D721Med (cell line): ENCODE measurements at regions not wholly inside any gene's neighbourhood (a gene's known extent, or its start where the extent isn't known, plus 50 kb on each side); places are given as distances from the start of the nearest gene placed in this dataset.

Source experiments
- DNase-seq: peaks from one replicate; pipeline ENCODE4 v3.0.0; 2011; ENCODE audit warnings: low spot score; ENCODE audit not compliant: insufficient read length
- FAIRE-seq: peaks from 2 replicates; lab custom pipeline; 2011; peaks lifted over from hg19 to GRCh38; lab: Jason Lieb, UNC
- TF ChIP-seq, protein P1 (sequence below): IDR thresholded peaks from 2 replicates; pipeline ENCODE4 v1.5.1; 2012; ENCODE audit warnings: mild to moderate bottlenecking, control low read depth; ENCODE audit not compliant: insufficient read depth; ENCODE audit errors: missing control alignments

DNA sequence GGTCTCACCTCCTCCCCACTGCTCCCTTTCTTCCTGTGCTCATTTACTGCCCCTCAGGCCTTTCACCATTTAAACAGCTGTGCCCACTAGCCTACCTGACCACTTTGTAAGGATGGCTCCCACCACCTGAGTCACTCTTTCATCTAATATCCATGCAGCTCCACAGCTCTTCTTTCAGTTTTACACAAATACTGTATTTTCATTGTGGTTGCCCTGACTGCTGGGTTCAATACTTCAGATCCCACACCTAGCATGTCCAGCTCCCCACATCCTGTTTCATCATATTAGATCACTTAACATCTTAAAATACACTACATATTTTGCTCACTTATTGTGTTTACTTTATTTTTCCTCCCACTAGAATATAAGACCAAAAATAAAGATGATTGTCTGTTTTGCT is 1110.6 kb downstream of the TSN start:
- DNase-seq (no peak), FAIRE-seq (no peak)
- TF ChIP-seq, protein P1, sequence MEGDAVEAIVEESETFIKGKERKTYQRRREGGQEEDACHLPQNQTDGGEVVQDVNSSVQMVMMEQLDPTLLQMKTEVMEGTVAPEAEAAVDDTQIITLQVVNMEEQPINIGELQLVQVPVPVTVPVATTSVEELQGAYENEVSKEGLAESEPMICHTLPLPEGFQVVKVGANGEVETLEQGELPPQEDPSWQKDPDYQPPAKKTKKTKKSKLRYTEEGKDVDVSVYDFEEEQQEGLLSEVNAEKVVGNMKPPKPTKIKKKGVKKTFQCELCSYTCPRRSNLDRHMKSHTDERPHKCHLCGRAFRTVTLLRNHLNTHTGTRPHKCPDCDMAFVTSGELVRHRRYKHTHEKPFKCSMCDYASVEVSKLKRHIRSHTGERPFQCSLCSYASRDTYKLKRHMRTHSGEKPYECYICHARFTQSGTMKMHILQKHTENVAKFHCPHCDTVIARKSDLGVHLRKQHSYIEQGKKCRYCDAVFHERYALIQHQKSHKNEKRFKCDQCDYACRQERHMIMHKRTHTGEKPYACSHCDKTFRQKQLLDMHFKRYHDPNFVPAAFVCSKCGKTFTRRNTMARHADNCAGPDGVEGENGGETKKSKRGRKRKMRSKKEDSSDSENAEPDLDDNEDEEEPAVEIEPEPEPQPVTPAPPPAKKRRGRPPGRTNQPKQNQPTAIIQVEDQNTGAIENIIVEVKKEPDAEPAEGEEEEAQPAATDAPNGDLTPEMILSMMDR, result no peak

DNA sequence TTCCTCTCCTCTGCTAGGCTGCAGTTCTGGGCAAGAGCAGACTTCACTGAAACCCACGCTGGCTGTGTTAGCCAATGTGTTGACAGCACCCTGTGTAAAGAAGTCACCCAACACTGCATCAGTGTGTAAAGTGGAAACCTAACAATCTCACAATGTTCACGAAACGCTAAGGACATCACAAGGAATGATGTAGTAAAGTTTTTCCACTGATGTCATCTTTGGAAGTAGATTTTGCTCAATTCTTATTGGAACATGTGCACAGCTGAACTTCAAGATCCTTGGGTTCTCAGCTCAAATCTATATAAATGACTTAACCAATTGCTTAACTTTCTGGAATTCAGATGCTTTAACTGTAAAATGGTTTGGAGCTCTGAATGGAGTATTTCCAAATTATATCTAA is 1112.5 kb downstream of the TSN start:
- FAIRE-seq (no peak), DNase-seq (no peak)
- TF ChIP-seq, protein P1, result no peak

DNA sequence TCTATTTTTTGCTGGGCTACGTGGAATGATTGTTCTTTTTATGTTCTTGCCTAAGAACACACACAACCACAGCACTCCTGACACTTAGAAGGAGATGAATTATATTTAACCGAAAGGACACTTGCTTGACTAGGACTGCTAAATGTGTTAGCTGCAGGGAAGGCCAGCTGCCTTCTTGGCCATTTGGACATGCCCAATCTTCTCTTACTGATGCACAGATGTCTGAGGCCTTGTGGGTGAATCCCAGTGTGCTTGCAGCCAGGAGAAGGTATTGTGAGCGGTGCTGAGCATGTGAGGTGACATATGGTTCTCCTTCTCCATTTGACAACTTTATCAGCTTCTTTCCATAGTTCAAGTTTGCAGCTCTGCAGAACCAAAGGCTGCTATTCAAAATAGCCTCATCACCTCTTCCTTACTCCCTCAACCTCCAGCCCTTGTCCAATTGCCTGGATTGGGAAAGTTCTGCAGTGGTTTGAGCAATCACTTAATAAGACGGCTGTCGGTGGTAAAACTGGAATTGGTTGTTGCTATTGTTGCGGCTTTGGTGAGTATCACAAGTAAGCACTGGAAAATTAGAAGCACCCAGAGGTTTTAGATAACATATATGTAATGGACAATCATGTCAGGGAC is 1113.3 kb downstream of the TSN start:
- no peak for FAIRE-seq
- TF ChIP-seq, protein P1, result no peak
- no peak for DNase-seq

DNA sequence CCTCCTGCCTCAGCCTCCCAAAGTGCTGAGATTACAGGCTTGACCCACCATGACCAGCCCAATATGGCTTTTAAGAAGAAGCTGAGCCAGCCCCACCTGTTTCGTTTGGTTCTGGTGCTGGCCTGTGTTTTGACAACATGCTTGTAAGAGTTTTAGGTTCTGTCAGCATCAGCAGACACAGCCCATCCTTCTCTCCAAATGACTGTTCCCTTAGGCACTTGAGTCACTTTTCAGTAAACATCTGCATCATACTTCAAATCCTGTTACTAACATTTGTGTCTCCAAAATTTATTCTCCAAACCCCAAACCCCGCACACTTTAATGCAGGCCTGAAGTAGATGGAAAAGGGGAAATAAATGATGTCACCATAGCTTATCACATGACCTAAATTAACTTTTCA is 1118.5 kb downstream of the TSN start:
- no peak for FAIRE-seq
- no peak for DNase-seq
- TF ChIP-seq, protein P1, result no peak

DNA sequence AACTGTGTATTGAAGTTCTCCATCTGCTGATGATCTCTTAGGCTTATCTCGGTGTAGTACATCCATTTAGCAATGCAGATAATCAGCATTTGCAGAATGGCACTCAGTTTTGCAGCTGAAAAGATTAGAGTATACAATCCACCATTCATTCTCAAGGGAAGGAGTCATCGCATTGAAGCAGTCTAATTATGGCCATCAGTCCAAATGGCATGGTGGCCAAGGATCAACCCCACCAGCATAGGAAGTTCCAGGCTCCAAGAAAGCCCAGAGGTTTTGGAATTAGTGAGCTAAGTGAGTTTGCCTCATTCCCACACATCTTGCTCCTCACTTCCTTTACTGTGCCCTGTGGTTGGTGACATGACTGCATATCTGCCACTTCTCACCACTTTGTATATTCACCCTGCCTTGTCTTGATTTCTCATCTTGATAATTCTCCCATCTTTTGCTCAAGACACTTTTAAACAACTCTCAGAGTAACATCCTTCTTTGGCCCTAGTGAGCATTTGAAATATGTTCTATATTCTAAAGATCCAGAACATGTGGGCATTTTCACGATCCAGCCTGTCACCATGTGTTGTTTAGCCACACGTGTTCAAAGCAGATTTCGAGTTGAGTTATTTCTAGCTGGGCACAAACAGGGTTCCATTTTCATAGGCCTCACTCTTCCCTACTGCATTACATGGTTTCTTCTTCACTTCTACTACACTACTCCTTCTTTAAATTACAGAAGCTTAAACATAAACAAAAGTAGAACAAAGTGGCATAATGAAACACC is 1119.8 kb downstream of the TSN start:
- TF ChIP-seq, protein P1, result no peak
- no peak for DNase-seq
- no peak for FAIRE-seq

DNA sequence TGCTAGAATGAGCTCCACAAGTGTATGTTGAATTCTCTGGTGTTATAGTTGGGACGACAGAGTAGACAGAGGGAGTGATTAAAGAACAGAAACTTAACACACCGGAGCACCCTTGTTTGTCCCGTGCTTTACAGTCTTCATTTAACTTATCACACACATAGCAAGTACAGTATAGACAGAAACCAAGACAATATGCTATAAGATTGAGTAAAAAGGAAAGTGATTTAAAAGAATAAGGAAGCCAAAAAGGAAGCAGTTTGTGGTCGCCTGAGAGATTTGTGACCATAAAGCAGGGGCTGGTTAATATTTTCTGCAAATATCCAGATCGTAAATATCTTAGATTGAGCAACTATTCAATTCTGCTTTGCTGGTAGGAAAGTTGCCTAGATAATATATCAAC is 1128.4 kb downstream of the TSN start:
- FAIRE-seq (no peak), DNase-seq (no peak)
- TF ChIP-seq, protein P1, result no peak

DNA sequence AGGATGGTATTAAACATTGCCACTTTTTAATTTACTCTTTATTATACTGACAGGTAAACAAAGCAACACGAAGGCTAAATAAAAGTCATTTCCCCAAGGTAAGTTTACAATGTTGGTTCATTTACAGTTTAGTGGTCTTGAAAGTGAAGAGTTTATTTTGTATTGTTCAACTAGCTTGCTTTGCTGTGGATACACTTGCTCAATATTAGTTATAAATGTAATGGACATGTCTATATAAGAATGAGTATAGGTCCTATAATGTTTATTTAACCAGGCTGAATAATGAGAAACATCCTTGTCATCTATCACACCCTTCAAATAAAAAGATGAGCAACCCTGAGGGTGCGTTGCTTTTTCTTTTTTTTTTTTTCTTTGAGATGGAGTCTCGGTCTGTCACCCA is 1129.4 kb downstream of the TSN start:
- no peak for DNase-seq
- FAIRE-seq, result no peak
- TF ChIP-seq, protein P1, result no peak
